MM.1S (cell line): ENCODE measurements at regions not wholly inside any gene's neighbourhood (a gene's known extent, or its start where the extent isn't known, plus 50 kb on each side); places are given as distances from the start of the nearest gene placed in this dataset.

Experiments
- DNase-seq: peaks from one replicate; pipeline ENCODE4 v3.0.0-alpha.2; 2015
- H2AFZ ChIP-seq: fragments of 300-600 bp; sonication (generic); 2 replicates; pipeline ENCODE4 v1.6.0; 2016; ENCODE audit warnings: antibody characterized with exemption, low read length
- H3F3A ChIP-seq: fragments of 300-600 bp; sonication (generic); 2 replicates; pipeline ENCODE4 v1.6.1; 2016; ENCODE audit warnings: mild to moderate bottlenecking, antibody characterized with exemption, low read length, moderate library complexity, mixed read lengths; ENCODE audit not compliant: insufficient read depth
- H3K27ac ChIP-seq: fragments of 300-600 bp; sonication (generic); 2 replicates; pipeline ENCODE4 v1.5.1; 2016; ENCODE audit warnings: mild to moderate bottlenecking, low read length
- H3K27me3 ChIP-seq: fragments of 300-600 bp; sonication (generic); replicated peaks from 2 replicates; pipeline ENCODE4 v1.6.0; 2016; ENCODE audit warnings: low read length; ENCODE audit not compliant: insufficient read depth
- H3K36me3 ChIP-seq: fragments of 300-600 bp; sonication (generic); replicated peaks from 2 replicates; pipeline ENCODE4 v1.6.1; 2016; ENCODE audit warnings: mild to moderate bottlenecking, low read length, mixed read lengths; ENCODE audit not compliant: insufficient read depth
- H3K4me1 ChIP-seq: fragments of 300-600 bp; sonication (generic); 2 replicates; pipeline ENCODE4 v1.6.1; 2016; ENCODE audit warnings: low read length, mixed read lengths
- H3K4me2 ChIP-seq: fragments of 300-600 bp; sonication (generic); 2 replicates; pipeline ENCODE4 v1.6.0; 2016; ENCODE audit warnings: low read depth, low read length
- H3K4me3 ChIP-seq: fragments of 300-600 bp; sonication (generic); 2 replicates; pipeline ENCODE4 v1.5.1; 2016; ENCODE audit warnings: low read length, mixed read lengths
- H3K79me2 ChIP-seq: fragments of 300-600 bp; sonication (generic); 2 replicates; pipeline ENCODE4 v1.6.1; 2016; ENCODE audit warnings: mixed run types, low read length, mixed read lengths
- H3K9ac ChIP-seq: fragments of 300-600 bp; sonication (generic); 2 replicates; pipeline ENCODE4 v1.6.1; 2016; ENCODE audit warnings: low read length, mixed read lengths
- H3K9me2 ChIP-seq: fragments of 300-600 bp; sonication (generic); replicated peaks from 2 replicates; pipeline ENCODE4 v1.6.1; 2016; ENCODE audit warnings: mild to moderate bottlenecking, low read length, mixed read lengths; ENCODE audit not compliant: insufficient read depth
- H3K9me3 ChIP-seq: fragments of 300-600 bp; sonication (generic); replicated peaks from 2 replicates; pipeline ENCODE4 v1.6.1; 2016; ENCODE audit warnings: mild to moderate bottlenecking, low read length, mixed read lengths; ENCODE audit not compliant: insufficient read depth
- H4K20me1 ChIP-seq: fragments of 300-600 bp; sonication (generic); 2 replicates; pipeline ENCODE4 v1.6.1; 2016; ENCODE audit warnings: mild to moderate bottlenecking, low read length, moderate library complexity, mixed read lengths; ENCODE audit not compliant: insufficient read depth
- EZH2 ChIP-seq: fragments of 300-600 bp; sonication (generic); optimal IDR thresholded peaks from 2 replicates; pipeline ENCODE3; 2017; ENCODE audit warnings: low read depth, mild to moderate bottlenecking, antibody characterized with exemption, low read length, mixed read lengths
- EZH2phosphoT487 ChIP-seq: fragments of 300-600 bp; sonication (generic); IDR thresholded peaks from 2 replicates; pipeline ENCODE4 v1.6.1; 2018; ENCODE audit warnings: antibody characterized with exemption, low read length
- TF ChIP-seq, protein P1 (sequence below): fragments of 300-600 bp; sonication (generic); IDR thresholded peaks from 2 replicates; pipeline ENCODE4 v1.5.1; 2016; ENCODE audit warnings: antibody characterized with exemption, low read length, mixed read lengths

- no peak for TF ChIP-seq EZH2phosphoT487
- TF ChIP-seq EZH2 = no peak
- TF ChIP-seq, protein P1, sequence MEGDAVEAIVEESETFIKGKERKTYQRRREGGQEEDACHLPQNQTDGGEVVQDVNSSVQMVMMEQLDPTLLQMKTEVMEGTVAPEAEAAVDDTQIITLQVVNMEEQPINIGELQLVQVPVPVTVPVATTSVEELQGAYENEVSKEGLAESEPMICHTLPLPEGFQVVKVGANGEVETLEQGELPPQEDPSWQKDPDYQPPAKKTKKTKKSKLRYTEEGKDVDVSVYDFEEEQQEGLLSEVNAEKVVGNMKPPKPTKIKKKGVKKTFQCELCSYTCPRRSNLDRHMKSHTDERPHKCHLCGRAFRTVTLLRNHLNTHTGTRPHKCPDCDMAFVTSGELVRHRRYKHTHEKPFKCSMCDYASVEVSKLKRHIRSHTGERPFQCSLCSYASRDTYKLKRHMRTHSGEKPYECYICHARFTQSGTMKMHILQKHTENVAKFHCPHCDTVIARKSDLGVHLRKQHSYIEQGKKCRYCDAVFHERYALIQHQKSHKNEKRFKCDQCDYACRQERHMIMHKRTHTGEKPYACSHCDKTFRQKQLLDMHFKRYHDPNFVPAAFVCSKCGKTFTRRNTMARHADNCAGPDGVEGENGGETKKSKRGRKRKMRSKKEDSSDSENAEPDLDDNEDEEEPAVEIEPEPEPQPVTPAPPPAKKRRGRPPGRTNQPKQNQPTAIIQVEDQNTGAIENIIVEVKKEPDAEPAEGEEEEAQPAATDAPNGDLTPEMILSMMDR = no peak
- H3K9me2 ChIP-seq = no peaks in the 10 kb centered on the region
- no peak overlapping the region for H3K4me2 ChIP-seq
- no peak overlapping the region for H2AFZ ChIP-seq
- no peak overlapping the region for H3K9ac ChIP-seq
- no peak for DNase-seq
- no peaks in the 10 kb centered on the region for H3K4me1 ChIP-seq
- H3K36me3 ChIP-seq = no peaks in the 10 kb centered on the region
- no peaks in the 10 kb centered on the region for H4K20me1 ChIP-seq
- H3K79me2 ChIP-seq = no peaks in the 10 kb centered on the region
- H3K4me3 ChIP-seq = no peak overlapping the region
- H3K9me3 ChIP-seq = no peaks in the 10 kb centered on the region
- H3K27ac ChIP-seq = no peak overlapping the region
- H3F3A ChIP-seq = no peaks in the 10 kb centered on the region
- no peaks in the 10 kb centered on the region for H3K27me3 ChIP-seq
These were observed 1462.1 kb downstream of the DPP10 start for GRCh38 chr2:115904516-115904915.

- no peaks in the 10 kb centered on the region for H3K9me3 ChIP-seq
- H2AFZ ChIP-seq = no peak overlapping the region
- H3K9ac ChIP-seq = no peak overlapping the region
- no peaks in the 10 kb centered on the region for H3K79me2 ChIP-seq
- H3K36me3 ChIP-seq = no peaks in the 10 kb centered on the region
- H4K20me1 ChIP-seq = no peaks in the 10 kb centered on the region
- no peaks in the 10 kb centered on the region for H3K4me1 ChIP-seq
- DNase-seq = no peak
- H3K9me2 ChIP-seq = no peaks in the 10 kb centered on the region
- H3K27ac ChIP-seq = no peak overlapping the region
- TF ChIP-seq EZH2 (no peak), EZH2phosphoT487 (no peak)
- H3K27me3 ChIP-seq = no peaks in the 10 kb centered on the region
- H3K4me2 ChIP-seq = no peak overlapping the region
- H3K4me3 ChIP-seq = no peak overlapping the region
- no peaks in the 10 kb centered on the region for H3F3A ChIP-seq
These were observed 1466.3 kb downstream of the DPP10 start for GRCh38 chr2:115908731-115909130.

DNA sequence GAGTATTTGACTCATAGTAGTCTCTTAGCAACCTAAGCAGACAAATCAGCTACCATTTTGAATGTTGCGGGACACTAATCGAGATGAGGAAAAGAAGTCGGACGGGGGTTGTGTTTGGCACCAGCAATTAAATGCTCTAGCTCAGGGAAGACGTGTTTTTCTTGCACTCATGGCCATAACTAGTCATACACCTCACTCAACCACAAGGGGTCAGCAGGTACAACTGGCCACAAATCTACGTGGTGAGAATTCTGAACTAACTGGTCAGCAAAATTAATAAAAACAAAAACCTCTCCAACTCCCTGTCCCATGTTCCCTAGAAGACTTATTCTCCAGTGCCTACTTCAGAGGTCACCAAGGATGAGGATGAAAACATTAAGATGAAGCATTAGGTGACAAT, 1467.8 kb downstream of the DPP10 start:
- H3K4me1 ChIP-seq = no peaks in the 10 kb centered on the region
- DNase-seq = no peak

DNA sequence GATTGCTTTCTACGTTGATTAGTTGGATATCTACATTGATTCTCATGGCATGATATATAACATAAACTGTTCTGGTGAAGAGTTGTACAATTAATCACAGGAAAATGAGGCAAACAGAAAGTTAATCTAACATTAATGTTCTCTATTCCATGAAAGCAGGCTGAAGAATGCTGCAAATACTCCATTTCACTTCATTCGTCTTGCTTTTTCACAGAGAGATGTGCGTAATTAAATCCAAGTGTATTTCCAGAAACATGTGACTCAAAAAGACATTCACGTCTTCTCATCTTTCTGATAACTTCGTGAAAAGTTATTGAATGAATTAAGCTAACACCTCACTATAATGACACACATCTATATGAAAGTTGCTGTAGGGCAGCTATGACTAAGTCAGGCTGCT, 1471.5 kb downstream of the DPP10 start:
- no peaks in the 10 kb centered on the region for H3K9me2 ChIP-seq
- no peak overlapping the region for H3K9ac ChIP-seq
- H3K4me3 ChIP-seq = no peak overlapping the region
- H3K79me2 ChIP-seq = no peaks in the 10 kb centered on the region
- H3K27ac ChIP-seq = no peak overlapping the region
- no peaks in the 10 kb centered on the region for H3K4me1 ChIP-seq
- DNase-seq = no peak
- no peaks in the 10 kb centered on the region for H4K20me1 ChIP-seq
- H3K36me3 ChIP-seq = no peaks in the 10 kb centered on the region
- H3K27me3 ChIP-seq = no peaks in the 10 kb centered on the region
- H3K4me2 ChIP-seq = no peak overlapping the region
- H2AFZ ChIP-seq = no peak overlapping the region
- TF ChIP-seq EZH2 (no peak), EZH2phosphoT487 (no peak)
- TF ChIP-seq, protein P1 = no peak
- no peaks in the 10 kb centered on the region for H3K9me3 ChIP-seq
- H3F3A ChIP-seq = no peaks in the 10 kb centered on the region

More for the DNA sequence above, 1467.8 kb downstream of the DPP10 start:
- Histone ChIP-seq H3K9me3 (no peaks in the 10 kb centered on the region), H3K36me3 (no peaks in the 10 kb centered on the region), H2AFZ (no peak overlapping the region), H3K9me2 (no peaks in the 10 kb centered on the region), H3K4me2 (no peak overlapping the region), H3K27me3 (no peaks in the 10 kb centered on the region), H3F3A (no peaks in the 10 kb centered on the region), H3K9ac (no peak overlapping the region), H4K20me1 (no peaks in the 10 kb centered on the region), H3K79me2 (no peaks in the 10 kb centered on the region), H3K27ac (no peak overlapping the region), H3K4me3 (no peak overlapping the region)
- TF ChIP-seq EZH2 = no peak
- TF ChIP-seq, protein P1 = no peak
- TF ChIP-seq EZH2phosphoT487 = no peak
